ENCODE measurements at regions not wholly inside any gene's neighbourhood (a gene's known extent, or its start where the extent isn't known, plus 50 kb on each side); places are given as distances from the start of the nearest gene placed in this dataset.
"Not testable (repeated sequence)": the region's sequence is repeated elsewhere in the genome, so short reads cannot be mapped to it uniquely, and the experiment has no call there.

DNA sequence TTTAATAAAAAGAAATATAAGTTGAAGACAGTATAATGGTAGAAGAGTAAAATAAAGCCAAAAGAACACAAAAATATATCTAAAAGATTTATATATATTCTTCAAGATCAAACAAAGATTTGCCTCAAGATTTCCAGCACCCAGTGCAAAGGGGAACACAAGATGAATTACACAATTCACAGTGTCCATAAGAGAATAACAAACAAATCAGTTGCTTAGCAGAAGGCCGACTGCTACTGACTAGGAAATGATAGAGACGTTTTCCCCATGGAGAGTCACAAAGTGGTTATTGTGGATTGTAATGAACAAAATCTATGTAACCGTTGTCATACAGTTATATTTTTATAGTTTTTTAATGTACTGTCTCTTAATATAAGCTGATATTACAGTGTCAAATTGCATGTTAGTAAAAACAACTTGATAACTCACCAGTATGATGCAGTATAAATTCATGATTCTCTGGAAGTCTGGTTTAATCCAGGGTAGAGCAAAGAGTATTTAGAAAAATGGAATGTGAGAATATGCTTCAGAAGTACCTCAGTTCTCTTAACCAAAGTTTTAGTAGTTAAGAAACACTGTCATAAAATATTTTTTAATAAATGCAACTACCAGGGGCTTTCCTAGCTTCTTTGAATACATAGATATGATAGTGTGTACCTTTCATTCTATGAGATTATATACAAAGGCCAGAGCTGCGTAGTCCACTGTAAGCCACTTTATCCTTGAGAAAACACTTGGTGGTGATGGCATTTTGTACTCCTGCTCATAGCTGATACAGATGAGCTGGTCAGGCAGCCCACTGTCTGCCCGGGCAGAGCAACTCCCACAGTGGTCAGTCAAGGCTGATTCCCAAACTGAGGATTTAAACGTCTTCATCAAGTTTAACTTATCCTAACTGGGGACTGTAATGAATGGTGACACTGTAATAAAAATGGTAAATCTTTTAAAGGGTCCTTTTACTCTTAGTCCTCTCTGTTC, 180.5 kb upstream of the DTNA start:
- DNase-seq (ENCODE audit: low read depth): no peak

DNA sequence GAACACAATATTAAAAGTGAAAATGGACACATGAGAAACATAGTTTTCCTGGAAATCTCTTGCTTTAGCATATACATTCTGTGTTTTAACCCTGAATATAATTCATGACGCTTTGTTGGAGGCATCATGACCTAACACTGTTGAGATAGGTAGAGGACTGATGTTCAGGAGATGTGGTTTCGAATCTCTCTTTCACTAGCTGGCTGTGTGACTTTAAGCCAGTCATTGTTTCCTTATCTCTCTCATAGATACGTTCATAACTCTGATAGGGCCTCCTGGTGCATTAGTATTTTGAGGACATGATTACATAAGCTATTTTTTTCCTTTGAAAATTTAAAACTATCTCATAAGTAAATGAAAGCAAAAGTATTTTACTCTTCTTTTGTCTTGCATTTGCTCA, 179.0 kb upstream of the DTNA start:
- no peak for DNase-seq (ENCODE audit: low read depth)

DNA sequence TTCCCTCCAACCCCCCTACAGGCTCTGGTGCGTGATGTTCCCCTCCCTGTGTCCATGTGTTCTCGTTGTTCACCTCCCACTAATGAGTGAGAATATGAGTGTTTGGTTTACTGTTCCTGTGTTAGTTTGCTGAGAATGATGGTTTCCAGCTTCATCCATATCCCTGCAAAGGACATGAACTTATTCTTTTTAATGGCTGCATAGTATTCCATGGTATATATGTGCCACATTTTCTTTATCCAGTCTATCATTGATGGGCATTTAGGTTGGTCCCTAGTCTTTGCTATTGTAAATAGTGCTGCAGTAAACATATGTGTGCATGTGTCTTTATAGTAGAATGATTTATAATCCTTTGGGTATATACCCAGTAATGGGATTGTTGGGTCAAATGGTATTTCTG, 175.5 kb upstream of the DTNA start:
- not testable (repeated sequence) for DNase-seq (ENCODE audit: low read depth)

DNA sequence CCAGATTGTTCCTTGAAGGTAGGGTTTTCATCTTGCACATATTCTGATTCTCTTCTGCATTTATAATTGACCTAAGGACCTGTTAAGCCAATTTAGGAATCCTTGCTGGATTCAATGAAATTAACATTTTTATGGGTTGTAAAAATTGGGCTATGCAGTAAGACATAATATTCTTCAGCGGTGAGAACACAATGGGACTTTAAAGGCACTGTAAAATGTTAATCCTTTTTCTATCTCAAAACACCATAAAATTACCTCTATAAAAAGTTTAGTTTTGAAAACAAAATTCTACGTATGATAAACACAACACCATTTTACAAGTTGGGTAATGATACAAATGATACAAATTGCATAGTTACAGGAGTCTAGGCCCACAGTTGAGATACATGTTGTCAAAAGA, 169.2 kb upstream of the DTNA start:
- DNase-seq (ENCODE audit: low read depth): no peak

DNA sequence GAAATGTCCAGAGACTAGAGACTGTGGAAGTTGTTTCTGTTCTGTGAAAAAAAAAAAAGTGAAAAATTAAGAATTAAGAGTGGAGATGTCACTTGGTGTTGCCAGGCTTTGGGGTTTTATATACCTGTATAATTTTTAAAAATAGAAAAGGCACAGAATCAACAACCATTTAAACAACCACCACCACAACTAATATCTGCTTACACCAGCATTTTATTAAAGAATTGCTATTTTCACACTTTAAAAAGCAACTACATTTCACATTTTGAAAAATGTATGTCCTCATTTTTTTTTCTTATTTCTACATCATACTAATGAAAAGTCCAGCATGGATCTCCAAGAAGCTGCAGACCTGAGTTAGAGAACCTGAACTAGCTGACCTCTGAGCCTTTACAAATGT, 167.5 kb upstream of the DTNA start:
- DNase-seq (ENCODE audit: low read depth): no peak

DNA sequence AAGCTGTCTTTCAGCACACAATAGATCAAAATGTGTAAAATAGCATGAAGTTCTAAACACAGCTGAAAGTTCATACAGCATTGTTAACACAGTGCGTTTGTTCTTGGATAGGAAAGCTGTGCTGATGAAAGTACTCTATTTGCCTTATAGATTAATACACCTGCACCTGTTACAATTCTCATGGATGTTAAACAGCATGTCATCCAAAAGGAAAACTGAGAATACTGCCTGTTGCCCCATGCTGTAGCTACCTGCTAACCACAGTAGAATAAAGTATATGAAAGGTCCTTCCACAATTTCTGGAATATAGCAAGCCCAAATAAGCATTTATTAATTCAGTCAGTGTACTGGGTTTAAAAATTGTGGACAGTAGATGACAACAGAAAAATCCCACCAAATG, 166.7 kb upstream of the DTNA start:
- DNase-seq (ENCODE audit: low read depth): no peak

DNA sequence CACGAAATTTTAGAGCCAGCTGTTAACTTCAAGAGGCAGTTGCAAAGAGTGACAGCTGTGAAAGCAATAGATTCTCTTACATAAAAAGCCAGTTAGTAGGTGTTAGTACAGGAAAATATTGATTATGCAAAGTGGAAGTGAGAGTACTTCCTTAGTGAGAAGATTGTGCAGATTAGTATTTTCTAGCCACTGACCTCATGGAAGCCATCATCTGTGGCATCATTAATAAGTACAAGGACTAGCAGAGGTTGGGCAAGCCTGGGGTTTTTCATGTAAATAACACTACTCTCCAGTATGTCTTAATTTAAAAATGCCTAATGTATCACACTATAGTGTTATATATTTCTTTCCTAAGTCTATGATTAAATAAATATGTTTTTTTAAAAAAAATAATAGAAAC, 166.2 kb upstream of the DTNA start:
- DNase-seq (ENCODE audit: low read depth): no peak

DNA sequence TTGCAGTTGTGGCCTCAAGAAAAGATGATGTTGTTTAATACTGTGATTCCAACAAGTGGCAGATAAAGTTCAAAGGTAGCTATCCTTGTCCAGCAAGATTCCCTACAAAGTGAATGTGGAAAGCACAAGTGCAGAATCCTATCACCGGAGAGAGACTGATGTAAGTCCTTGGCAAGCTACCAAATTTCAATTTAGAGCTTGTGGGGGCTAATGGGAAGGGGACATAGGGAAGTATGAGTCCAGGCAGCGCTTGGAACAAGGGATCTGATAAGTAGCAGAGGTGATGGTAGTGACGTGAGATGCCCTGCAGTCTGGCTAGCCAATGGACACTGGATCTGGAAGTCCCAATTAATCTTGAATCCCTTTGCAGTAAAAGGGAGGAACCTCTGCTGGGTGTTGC, 165.2 kb upstream of the DTNA start:
- no peak for DNase-seq (ENCODE audit: low read depth)

DNA sequence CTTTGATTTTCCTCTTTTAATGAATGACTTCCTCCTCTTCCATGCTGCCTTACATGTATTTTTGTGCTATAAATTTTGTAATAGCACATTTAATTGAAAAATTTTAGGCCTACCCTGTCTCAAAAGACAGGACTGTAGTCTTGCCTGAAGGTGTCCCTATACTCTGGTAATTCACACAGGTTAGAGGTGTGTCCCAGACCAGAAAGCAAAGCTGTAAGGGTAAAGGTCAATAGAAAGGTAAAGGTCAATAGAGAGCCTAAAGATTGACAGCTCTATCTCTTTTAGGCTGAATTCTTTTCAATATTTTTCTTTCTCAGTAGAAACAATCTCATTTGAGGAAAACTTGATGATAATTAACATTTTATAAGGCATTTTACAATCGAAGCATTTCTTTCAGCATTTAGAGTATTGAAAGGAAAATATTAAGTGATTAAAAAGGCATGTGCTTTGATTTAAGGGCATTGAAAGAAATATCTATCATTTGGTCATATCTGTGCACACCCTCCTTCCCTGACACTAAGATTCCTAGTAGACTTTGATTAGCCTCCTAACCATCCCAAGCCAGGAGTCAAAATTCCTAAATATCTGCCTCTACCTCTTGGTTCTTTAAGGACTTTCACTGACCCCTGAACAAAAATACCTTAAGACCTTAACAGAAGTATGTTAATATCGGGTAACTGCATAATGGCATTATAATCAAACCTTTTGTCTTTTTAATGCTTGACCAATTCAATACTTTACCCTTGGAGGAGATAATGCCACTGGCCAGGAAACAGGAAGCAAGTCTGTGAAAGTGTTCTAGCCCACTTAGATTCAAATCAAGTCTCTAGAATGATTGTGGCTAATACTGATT, 161.8 kb upstream of the DTNA start:
- DNase-seq (ENCODE audit: low read depth): no peak

DNA sequence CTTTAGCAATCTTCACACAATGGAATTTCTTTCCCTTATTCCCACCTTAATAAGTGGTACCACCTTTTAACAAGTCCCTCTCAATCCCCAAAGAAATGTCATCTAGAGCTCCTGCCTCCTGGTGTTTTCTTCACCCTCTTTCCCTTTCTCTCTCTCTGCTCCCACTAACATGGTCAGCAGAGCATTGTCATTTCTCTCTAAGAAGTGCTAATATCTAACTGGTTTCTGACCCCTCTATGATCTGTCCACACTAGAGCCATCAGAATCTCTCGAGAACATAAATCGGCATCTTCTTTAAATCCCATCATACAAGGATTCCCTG, 161.2 kb upstream of the DTNA start:
- DNase-seq (ENCODE audit: low read depth): no peak

DNA sequence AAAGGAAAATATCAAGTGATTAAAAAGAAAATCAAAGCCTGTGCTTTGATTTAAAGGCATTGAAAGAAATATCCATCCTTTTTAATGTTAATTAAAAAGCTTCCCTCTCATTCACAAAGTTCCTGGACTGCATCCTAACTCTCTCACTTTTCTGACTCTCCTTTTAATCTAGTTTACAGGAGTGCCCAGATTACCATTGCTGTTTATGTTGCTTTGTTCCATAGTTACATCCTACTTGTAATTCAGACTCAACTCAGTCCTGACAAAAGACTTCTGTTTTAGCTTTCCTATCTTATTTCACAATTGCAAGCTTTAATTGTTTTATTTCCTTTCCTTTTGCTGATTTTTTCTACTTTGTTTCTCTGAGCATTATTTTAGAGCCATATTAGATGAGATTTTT, 160.7 kb upstream of the DTNA start:
- DNase-seq (ENCODE audit: low read depth): no peak

DNA sequence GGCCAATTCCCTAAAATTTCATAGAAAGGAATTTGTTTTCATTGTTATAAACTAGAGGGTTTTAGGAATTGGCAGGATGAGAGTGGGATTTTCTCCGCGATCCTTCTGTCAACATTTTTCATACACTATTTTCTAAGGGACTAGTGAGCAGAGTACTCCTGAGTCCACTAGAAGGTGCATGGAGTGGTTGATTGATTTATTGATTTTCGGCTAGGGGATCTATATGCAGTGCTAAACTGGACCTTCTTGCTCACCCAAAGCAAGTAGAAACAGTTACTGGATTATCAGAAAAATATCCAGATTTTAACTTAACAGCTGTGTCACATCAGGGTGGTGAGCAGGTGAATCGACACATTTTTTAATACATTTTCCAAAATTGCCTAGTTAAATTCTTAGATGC, 159.9 kb upstream of the DTNA start:
- no peak for DNase-seq (ENCODE audit: low read depth)

DNA sequence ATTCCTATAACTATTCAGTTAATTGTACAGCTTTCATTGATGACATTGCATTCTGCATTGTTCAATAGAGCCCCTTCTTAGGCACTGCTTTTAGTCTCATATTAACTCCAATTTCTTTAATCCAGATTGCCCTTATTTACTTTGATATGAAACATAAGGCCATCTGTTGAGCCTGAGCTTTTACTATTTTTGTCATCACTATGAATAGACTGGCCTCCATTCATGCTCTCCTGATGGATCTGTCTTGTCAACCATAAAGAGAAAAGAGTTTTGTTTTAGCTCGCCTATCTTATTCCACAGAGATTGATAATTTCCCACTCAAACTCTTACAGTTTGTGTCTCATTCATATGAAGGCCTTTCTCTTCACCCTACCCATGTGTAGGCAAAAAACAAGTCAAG, 159.2 kb upstream of the DTNA start:
- DNase-seq (ENCODE audit: low read depth): no peak

DNA sequence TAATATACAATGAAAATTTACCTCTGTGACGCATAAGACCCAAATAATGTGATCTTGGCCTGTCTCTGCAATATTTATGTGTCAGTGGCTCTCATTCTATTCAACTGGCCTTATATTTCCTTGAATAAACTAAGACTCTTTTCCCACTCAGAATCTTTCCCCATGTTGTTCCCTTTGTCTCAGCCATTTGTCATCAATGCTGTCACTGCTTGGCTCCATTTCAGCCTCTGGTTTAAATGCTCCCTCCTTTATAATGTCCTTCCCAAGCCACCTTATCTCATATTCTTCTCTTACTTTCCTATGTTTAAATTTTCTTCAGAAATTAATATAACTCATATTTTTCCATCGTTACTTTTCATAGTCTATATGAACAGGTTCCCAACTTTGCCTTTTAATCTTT, 158.3 kb upstream of the DTNA start:
- DNase-seq (ENCODE audit: low read depth): no peak

DNA sequence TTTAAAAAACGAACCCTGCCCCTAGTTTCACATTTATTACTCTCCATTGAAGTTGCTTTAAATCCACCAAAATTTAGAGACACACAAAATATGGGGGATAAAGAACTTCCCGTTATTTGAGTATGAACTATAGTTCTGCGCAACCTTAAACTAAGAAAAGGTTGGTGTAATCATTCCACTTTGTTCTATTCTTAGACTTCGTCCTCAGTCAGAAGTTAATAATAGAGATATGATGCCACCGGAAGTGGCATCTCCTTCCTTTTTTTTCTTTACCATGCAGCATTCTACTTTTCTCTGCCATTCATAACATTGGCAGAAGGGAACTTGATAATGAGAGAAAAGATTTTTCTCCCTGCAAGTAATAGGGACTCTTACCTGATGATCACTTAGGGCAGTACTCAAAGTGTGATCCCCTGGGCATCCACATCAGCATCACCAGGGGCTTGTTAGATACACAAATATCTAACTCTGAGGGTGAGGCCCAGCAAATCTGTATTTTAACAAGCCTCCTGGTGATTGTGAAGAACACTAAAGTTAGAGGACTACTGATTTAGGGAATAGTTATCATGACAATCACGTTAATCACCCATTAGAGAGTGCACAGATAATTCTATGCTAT, 147.7 kb upstream of the DTNA start:
- DNase-seq (ENCODE audit: low read depth): no peak

DNA sequence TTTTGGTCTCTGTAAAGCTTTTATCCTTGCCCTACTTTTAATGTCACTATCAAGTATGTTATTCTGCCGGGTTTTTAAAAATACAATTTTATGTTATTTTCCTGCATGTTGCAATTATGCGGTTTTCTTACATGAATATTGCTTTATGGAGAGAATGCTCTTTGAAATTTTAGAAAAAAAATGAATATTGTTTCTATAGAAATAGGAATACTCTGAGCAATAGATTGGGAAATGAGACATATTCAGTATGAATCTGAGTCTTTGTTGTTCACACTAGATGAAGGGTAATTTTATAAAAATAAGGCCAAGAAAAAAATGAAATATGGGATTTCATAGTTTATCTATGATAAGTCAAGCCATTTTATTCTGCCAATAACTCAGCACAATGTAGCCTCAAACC, 142.2 kb upstream of the DTNA start:
- no peak for DNase-seq (ENCODE audit: low read depth)

DNA sequence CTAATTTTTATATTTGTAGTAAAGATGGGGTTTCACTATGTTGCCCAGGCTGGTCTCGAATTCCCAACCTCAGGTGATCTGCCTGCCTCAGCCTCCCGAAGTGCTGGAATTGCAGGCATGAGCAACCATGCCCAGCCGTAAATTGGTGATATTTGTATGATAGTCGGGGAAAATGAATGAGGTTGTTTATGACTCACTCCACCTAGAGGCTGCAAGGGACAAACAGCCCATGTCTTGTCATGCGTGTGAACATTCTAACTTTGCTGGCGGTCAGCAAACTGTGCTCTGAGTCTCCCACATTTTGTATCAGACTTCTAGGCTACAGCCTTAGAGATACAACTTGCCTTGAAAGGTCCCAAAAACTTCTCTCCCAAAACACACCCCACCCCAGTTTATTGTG, 133.5 kb upstream of the DTNA start:
- peak; percentile 16 for DNase-seq (ENCODE audit: low read depth)

DNA sequence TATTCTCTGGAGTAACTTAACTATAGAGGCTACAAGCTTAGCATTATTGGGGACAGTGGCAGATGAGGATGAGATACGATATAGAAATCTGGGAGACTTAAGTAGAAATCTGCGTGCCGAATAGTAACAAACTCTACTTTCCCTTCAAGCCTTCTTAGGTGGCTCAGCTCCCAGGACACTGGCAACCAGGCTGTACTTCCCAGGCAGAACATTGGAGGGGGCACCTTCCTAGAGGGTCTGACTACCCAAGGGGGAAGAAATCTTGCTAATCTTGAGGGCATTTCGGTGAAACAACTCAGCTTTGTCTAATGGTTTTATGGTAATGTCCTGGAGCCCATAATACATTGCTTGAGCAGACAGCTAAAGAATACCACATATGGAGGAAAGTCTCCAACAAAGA, 126.2 kb upstream of the DTNA start:
- DNase-seq (ENCODE audit: low read depth): no peak

DNA sequence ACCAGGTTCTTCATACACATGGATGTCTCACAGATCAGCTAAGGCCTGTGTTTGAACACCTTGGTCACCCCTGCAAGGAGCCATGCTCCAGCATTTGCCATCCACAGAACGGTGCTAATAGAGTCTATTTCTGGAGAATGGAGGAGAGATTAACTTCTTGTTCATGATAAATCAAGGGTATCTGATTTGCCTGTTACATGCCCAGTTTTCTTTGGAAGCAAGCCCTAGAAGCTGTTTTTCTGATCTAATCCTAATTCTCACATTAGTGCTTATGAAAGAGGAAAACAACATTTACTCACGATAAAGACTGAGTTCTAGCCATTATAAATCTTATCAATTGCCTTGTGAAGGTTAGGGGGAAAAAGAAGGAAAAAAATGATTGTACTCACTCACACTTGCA, 119.6 kb upstream of the DTNA start:
- DNase-seq (ENCODE audit: low read depth): no peak

DNA sequence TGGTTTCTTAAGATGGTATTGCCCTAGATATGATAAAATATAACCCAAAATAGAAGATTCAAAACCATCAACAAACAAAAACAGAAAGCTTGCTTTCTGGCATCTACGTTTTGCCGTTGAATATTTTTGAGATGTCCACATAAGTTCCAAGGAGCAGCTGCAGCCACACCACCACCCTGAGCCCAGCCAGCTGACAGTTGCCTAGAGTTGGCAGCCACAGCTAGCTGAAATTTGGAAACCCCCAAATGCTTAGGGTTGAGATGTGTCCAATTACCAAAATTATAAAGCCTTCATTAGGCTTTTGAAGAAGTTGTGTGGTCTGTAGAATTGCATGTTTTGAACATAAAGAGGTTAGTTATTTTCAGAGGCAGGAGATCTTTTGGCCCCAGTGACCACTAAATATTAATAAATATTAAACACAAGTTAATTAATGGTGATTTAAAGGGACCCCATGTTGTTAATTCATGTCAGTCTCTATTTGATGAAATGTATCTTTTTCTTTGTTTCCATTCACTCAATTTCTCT, 118.1 kb upstream of the DTNA start:
- no peak for DNase-seq (ENCODE audit: low read depth)

DNA sequence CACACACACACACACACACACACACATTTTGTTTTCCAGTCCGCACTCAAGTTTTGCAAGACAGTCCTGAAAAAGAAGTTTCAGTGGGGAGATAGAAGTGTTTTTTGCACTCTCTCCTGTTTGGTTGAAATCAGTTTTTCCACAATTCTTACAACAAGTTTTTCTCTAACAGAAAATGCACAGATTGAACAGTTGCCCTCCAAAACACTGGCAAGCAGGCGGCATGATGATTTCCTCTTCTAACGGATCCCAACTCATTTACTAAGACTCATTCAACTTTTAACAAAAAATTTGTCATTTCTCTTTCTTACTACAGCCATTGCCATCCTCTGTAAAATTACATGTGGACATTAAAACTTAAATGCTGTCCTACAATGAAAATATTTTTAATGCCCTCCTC, 117.6 kb upstream of the DTNA start:
- no peak for DNase-seq (ENCODE audit: low read depth)

DNA sequence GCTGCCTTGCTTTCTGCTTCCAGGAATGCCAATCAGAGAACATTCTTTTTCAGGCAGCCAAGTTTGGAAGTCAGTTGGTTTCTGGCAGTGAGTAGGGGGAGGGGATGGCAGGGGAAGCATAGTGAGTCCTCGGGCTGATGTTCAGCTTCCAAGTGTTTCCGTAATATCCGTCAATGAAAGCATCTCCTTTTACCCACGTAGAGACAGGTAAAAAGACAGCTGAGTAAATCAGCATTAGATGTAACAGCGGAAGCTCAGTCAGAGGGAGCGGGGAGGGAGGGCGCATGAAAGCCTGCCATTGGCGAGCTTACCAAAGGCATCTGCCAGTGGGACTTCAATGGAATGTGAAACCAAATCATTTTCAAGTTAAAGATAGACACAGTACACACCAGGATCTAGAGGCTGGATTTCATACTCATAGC, 117.1 kb upstream of the DTNA start:
- DNase-seq (ENCODE audit: low read depth): peak; percentile 74

DNA sequence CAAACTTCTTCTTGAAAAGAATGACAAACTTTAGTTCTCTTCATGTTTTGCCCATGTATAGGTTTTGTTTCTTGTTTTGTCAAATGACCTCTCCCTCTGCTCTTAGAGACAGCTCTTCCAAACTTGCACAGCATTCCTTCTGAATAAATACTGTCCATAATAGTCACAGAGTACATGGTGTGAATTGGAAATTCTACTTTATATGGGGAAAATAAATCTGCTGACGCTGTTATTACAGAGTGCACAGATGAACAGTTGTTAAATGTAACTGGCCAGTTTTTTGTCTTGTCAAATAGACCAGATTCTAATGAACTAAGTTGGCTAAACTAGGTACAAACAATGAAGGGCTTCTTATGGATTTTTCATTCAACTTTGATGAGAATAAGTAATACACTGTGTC, 115.8 kb upstream of the DTNA start:
- no peak for DNase-seq (ENCODE audit: low read depth)
